ENCODE measurements at regions not wholly inside any gene's neighbourhood (a gene's known extent, or its start where the extent isn't known, plus 50 kb on each side); places are given as distances from the start of the nearest gene placed in this dataset.
A peak's percentile ranks its signal among the peaks of the same experiment; 100 is the strongest.

DNA sequence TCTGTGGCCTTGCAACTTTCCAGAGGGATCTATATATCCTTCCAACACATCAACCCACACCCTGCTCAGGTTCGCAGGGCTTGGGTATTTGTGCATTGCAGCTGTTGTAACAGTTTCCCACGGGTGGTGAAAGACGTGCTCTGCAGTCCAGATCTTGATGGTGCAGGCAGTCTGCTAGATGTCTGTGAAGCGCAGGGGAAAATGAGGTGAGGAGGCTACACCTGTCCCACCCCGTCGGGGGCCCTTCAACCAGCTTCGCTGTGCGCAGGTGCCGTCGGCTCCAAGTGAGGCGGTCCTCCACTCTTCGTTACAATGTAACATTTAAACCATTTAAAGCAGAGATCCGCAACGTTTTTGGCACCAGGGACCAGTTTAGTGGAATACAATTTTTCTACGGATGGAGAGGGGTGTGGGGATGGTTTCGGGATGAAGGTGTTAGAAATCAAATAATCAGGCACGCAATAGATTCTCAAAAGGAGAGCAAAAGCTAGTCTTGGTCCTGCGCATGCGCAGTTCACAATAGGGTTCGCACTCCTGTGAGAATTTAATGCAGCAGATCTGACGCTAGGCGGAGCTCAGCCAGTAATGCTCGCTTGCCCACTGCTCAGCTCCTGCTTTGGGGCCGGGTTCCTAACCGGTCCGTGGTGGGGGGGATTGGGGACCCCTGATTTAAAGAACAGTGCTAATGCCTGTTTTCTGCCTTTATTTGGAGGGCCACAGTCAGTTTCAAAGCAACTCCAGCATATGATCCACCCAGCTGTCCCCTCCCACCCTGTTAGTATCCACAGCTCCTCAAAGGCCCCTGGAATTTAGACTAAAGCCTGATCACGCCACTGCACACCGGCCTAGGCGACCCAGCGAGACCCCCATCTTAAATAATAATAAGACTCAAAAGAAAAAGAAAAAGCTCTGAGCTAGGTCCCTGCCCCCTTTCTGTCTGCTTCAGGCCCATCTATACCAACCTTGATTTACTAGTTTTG lies 97.1 kb upstream of the SELENOP start:
- intact Hi-C loops (cut with micrococcal nuclease): no loop called here
- peak; percentile 97 for ATAC-seq

DNA sequence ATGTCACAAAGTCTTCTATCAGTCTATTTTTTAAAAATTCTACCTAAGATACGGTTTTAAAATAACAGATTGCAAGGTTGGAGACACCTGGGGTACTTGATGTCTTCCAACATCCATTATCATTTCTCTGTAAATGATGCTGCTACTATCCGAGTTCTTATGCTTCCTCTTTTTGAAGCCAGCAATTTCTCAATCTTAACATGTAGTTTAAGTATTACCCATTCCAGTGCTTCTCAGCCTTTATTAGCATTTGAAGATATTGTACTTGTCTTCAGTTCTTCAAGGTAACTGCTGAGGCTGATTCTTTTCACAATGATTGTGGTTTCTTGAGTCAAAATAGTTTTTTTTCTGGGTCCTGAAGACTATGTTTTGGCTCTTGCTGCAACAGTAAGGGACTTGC lies 96.4 kb upstream of the SELENOP start:
- ATAC-seq: no peak
- no peak for DNase-seq
- intact Hi-C loops (cut with micrococcal nuclease): no loop called here

More for the DNA sequence above, 97.1 kb upstream of the SELENOP start:
- peak; percentile 91 for DNase-seq

DNA sequence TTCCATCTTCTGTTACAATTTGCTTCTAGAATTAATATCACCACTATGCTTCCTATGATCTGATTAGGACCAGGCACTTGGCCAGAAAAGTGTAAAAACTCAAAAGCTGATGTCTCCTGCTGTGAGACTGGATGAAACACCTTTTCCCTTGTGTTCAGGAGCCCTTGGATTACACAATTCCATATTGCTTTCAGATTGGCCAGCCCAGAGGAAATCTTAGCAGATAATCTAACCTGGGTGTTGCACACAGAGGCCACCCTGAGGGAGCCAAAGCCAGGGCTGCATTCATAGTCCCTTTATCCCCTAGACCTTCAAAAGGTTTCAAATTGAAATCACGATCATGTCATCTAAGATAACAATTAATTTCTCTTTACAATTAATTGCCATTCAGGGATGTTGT lies 94.1 kb upstream of the SELENOP start:
- intact Hi-C loops (cut with micrococcal nuclease): no loop called here
- DNase-seq (no peak), ATAC-seq (no peak)

DNA sequence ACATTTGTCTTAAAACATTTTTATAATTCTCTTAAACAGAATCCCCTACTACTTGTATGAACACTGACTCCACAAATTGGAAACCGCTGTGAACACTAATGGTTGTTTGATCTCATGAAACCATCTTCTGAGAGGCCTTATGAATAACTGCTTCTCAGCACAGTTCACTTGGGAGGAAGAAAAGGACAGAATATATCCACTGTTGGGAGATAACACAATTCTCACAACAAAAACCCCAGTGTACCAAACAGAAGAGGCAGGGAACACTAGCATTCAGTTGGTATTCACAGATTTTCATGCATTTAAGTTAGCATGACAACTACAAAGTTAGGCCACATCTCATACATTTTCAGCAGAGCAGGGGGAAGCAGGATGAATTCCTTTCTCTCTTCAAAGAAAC lies 89.0 kb upstream of the SELENOP start:
- intact Hi-C loops (cut with micrococcal nuclease): no loop called here
- no peak for DNase-seq
- no peak for ATAC-seq

DNA sequence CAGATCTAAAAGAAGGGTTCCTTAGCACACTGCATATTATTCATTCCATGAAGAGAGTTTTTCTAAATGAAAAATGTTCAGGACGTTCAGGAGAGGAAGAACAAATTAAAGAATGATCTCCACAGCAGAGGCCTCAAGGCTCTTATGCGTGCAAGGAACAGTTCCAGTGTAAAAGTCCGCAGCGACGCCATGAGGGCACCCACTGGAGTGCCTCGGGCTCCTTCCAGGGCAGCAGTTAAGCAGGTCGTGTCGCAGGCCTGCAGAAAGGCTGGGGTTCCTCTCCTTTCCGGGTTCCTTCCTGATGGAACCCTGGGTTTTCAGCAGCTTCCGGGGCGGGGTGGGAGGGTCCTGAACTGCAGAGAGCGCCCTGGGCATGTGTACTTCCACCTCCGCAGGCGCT lies 87.1 kb upstream of the SELENOP start:
- ATAC-seq (no peak), DNase-seq (no peak)
- intact Hi-C loops (cut with micrococcal nuclease): no loop called here

DNA sequence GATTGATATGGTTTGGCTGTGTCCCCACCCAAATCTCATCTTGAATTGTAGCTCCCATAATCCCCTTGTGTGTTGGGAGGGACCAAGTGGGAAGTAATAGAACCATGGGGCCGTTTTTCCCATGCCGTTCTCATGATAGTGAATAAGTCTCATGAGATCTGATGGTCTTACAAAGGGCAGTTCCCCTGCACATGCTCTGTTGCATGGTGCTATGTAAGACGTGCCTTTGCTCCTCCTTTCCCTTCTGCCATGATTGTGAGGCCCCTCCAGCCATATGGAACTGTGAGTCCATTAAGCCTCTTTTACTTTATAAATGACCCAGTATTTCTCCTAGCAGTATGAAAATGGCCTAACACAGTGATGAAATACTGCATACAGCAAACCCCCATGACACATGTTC lies 84.8 kb upstream of the SELENOP start:
- DNase-seq: no peak
- intact Hi-C loops (cut with micrococcal nuclease): no loop called here
- ATAC-seq: no peak

DNA sequence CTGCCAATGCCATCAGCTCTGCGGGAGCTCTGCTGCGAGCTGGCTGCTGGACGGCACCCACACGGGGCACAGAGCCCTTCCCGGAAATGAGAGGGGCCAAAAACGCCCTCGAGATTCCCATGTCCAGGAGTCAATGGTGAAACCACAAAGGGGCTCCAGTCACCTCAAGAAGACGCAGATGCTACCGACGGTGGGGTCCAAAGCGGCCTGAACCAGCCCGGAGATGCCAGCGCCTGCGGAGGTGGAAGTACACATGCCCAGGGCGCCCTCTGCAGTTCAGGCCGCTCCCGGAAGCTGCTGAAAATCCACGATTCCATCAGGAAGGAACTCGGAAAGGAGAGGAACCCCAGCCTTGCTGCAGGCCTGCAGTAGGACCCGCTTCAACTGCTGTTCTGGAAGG lies 82.4 kb upstream of the SELENOP start:
- intact Hi-C loops (cut with micrococcal nuclease): no loop called here
- DNase-seq: peak; percentile 46
- peak; percentile 38 for ATAC-seq

DNA sequence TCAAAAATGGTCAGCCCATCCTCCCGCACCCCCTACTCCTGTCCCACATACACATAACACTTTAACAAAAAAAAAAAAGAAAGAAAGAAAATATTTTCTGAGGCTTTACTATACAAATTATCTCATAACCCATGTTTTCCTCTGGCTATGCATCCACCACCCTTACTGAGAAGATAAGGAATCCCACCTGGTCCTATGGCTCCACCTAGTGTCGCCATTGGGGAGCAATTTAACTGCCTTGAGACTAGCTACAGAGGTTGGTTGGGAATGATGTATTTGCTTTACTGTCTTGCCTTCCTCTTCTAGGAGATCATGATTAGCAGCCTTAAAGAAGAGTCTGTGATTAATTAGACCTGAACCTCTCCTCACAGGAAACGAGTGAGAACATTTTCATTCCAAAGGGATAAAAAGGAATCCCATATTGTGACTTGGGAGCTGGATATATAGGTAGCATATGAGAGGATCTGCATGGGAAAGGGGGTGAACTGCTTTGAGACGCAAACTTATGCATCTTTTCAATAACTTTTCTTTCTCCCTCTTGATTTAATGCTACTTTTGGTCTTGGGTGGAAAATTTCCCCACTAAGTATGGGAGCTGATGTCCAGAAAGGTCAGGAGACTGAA lies 77.7 kb upstream of the SELENOP start:
- intact Hi-C loops (cut with micrococcal nuclease): loop anchor here (5.0 kb wide), 1 partner anchor 82 kb away; no protein-coding TSS in a partner anchor
- peak; percentile 65 for DNase-seq

DNA sequence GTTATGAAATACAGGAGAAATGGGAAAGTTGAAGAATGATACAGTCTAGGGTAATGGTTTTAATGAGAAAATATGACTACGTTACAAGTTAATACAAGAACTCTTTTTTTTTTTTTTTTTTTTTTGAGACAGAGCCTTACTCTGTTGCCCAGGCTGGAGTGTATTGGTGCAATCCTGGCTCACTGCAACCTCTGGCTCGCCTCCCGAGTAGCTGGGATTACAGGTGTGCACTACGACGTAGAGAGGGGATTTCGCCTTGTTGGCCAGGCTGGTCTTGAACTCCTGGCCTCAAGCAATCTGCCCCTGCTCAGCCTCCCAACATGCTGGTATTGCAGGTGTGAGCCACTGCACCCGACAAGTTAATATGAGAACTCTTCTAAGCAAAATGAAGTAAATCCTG lies 77.1 kb upstream of the SELENOP start:
- intact Hi-C loops (cut with micrococcal nuclease): loop anchor here (5.0 kb wide), 1 partner anchor 81 kb away; no protein-coding TSS in a partner anchor
- ATAC-seq: no peak
- no peak for DNase-seq

More for the DNA sequence above, 77.7 kb upstream of the SELENOP start:
- ATAC-seq: peak; percentile 96

DNA sequence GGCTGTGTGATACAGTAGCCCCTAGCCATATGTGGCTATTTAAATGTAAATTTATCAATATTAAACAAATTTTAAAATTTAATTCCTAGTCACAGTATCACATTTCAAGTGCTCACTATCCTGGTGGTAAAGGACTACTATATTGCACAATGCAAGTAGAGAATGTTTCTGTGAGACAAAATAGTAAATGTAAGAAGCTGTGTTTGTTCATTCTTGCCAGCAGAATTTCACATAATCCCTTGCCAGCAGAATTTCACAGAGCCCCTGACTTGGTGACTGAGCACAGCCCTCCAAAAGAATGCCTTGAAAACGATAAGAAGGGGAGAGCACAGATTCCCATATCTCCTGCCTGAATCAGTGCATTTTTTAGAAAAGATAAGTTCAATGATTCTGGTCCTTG lies 75.9 kb upstream of the SELENOP start:
- DNase-seq (no peak), ATAC-seq (no peak)
- intact Hi-C loops (cut with micrococcal nuclease): loop anchor here (5.0 kb wide), 1 partner anchor 80 kb away; no protein-coding TSS in a partner anchor

DNA sequence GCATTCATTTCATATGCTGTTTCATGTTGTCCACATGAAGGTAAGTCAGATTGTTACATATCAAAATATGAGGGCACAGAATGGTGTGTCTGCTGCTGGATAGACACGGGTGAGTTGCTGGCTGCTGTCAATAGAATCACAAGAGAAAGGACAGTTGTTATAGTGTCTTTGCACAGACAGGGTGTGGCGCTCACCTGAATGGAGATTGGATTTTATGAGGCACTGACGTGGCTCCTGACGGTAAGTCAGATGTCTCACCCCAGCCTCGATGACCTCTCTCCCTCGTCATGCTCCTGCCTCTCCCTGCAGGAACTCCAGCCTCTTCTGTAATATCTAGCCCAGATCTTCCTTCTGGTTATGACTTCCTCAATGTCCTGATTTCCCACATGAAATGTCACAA lies 75.4 kb upstream of the SELENOP start:
- intact Hi-C loops (cut with micrococcal nuclease): loop anchor here (5.0 kb wide), 1 partner anchor 80 kb away; no protein-coding TSS in a partner anchor
- DNase-seq (no peak), ATAC-seq (peak; percentile 46)

DNA sequence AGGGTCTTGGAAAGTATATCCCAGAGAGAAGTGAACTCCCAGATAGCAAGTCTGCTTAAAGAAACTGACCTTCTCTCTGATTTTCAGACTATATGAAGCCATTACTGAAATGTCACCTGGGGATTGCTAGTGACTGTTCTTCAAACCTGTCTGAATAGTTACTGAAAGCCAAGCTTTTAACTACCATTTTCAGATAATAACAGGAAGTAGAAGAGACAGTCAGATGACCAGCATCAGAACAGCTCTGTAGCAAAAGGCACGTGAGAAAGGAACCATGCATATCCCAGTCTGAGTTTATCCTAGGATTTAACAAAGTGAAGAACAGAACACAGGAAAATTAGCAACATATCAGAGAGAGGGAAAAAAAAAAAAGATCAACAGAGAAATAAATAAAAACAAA lies 74.9 kb upstream of the SELENOP start:
- peak; percentile 19 for ATAC-seq

DNA sequence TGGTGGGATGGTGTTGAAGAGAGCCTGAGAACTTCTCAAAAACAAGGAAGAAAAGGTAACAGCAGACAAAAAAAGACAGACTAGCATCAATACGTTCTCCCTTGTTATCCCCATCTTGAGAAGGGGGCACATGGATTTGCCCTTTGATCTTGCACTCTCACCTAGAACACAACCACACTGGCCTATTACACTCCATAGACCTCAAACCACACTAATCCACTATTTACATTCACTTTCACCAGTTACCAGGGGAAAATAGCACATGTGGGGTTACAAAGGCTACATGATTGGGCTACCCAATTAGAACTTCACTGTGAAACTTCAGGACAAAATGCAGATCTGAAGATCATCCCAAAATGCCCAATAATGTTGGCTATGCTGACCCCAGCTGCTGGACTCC lies 72.6 kb upstream of the SELENOP start:
- no peak for DNase-seq
- intact Hi-C loops (cut with micrococcal nuclease): no loop called here

More for the DNA sequence above, 74.9 kb upstream of the SELENOP start:
- intact Hi-C loops (cut with micrococcal nuclease): loop anchor here (5.0 kb wide), 1 partner anchor 79 kb away; no protein-coding TSS in a partner anchor
- DNase-seq: no peak

DNA sequence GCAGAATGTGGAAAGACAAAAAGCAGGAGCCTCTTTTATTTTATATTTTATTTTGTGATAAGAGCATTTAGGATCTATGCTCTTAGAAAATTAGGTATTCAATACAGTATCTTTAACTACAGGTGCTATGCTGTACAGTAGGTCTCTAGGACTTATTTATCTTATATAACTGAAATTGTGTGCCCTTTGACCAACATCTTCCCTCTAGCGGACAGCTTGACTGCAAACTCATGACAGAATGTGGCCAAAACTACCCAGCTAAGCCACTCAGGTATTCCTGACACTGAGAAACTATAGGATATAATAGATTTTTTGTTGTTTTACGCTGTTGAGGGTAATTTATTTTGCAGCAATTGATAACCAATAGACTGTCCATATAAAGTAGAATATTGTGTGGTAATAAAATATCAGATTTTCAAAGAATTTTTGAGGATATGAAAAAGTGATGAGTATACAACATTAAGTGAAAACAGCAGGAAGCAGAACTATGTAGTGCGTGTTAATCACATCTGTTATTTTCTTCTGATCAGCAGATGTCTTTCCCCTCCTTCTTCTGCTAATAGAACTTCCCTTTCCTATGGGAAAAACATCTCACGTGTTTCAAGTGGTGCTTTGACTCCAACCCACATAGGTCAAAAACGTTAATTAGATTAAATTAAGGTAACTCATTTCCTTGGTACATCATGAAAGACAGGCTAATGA lies 69.9 kb upstream of the SELENOP start:
- no peak for DNase-seq
- ATAC-seq: peak; percentile 67

More for the DNA sequence above, 72.6 kb upstream of the SELENOP start:
- ATAC-seq: no peak

DNA sequence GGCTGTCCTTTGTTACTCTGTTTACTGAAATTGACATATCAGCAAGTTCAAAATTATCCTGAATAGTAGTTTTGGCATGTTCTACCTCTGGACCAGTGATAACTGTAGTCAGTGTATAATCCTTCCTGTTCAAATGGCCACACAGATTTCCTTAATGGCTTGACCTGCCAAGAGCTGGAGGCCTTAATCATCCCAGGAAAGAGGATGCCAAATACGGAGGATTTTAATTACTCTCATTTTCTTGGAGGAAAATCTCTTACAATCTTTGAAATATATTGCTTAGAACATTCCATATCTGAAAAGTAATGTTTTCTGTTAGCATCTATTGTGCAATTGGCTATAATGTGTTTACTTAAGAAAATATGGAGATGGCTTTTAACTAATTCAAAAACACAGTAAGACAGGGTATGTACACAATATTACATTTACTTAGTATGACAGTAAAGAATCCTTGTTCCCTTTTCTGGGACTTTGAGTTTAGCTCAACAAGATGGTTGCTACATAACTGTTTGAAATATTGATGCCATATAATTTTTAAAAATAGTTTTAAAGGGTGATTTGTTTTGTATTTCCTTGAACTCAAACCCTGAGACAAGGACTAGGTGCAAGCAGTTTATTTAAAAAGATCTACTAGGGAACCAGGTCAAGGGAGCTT lies 68.9 kb upstream of the SELENOP start:
- intact Hi-C loops (cut with micrococcal nuclease): no loop called here
- ATAC-seq (no peak), DNase-seq (no peak)

More for the DNA sequence above, 69.9 kb upstream of the SELENOP start:
- intact Hi-C loops (cut with micrococcal nuclease): no loop called here

DNA sequence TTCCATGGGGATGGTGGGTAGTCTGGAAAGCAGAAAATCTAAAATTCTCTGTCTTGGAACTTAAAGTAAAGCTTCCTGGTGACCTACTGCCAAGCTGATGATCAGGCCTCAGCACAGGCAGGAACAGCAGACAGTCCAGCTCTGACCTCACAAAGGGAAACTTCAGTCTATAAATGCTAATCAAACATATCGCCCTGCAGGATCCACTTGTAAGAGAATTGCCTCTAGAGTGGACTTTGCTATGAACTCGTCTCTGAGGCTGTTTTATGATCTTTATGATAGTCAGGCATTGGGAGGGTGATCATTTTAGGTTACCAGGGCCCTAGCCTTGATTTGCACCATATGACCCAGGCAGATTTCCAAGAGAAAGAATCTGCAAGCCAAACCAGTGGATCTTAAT lies 67.6 kb upstream of the SELENOP start:
- no peak for ATAC-seq
- intact Hi-C loops (cut with micrococcal nuclease): no loop called here

DNA sequence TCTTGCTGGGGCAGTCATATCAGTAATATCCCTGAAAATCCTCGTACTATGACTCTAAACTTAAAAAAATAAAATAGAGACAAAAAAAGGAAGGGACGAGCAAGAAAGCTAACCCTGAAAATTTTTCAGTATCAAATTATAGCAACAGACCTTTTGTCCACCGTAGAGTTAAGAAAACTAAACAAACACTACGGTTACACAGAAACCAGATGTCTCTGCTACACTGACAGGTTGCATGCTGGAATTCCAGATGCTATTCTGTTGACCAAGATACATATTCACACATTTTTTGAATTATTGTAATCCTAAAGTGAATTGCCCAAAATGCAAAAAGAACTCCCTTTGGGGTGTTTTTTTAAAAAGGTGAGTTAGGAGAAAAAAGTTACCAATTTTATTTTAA lies 66.9 kb upstream of the SELENOP start:
- intact Hi-C loops (cut with micrococcal nuclease): no loop called here
- ATAC-seq (no peak), DNase-seq (no peak)

More for the DNA sequence above, 67.6 kb upstream of the SELENOP start:
- DNase-seq: no peak

DNA sequence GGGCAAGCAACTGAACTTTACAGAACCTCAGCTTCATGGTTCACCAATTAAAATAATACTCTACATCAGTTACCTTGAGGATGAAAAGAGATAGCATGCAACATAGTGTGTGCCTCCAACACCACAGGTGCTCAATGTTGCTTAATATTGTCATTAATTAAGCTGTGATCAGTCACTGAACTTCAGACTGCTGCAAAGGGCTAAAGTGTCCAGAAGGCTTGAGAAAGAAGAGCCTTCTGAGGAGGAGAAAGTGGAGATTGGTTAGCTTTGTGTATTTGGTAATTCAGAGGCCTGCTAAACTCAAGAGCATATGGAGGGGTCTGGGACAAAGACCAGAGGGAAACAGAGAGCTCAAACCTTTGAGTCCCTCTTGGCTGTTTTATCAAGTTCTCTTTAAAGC lies 66.3 kb upstream of the SELENOP start:
- intact Hi-C loops (cut with micrococcal nuclease): no loop called here
- no peak for DNase-seq
- ATAC-seq: no peak

DNA sequence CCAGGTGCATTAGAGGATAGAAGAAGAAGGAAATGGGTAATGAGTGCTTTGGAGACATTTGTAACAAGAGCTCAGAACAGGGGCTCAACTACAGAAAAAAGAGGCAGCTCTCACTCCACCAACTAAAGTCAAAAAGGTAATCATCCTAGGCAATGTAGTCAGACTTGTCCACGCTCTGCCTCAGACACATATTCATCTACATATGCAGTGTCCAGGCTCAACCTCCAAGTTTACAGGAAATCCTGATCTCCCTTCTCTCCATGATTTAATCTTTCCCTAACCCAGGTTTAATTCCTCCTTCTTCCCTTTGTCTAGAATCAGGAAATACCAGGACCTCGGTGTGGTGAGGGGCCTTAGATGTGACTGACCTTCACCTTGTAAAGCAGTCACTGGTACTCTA lies 65.7 kb upstream of the SELENOP start:
- no peak for ATAC-seq
- no peak for DNase-seq
- intact Hi-C loops (cut with micrococcal nuclease): no loop called here

Measured in left ventricle myocardium superior (tissue), 1 donor.